Omental fat pad (tissue), 3 donors: ENCODE measurements at regions not wholly inside any gene's neighbourhood (a gene's known extent, or its start where the extent isn't known, plus 50 kb on each side); places are given as distances from the start of the nearest gene placed in this dataset.

ENCODE experiments used
- ATAC-seq: fragments of 150-250 bp; one replicate; pipeline ENCODE4 v1.9.1; 2016; ENCODE audit warnings: mild to moderate bottlenecking, moderate library complexity; ENCODE audit not compliant: low FRiP score
- DNase-seq: peaks from one replicate; pipeline ENCODE4 v3.0.0-alpha.2; 2019; ENCODE audit warnings: low spot score
- TF ChIP-seq, protein P1 (sequence below), 3 donors: fragments of 450-650 bp; IDR thresholded peaks; one replicate each; pipeline ENCODE4 v1.5.1; 2016 to 2017; ENCODE audit warnings: antibody characterized with exemption in 3 of 3, mild to moderate bottlenecking in 3 of 3, moderate library complexity in 2 of 3

DNA sequence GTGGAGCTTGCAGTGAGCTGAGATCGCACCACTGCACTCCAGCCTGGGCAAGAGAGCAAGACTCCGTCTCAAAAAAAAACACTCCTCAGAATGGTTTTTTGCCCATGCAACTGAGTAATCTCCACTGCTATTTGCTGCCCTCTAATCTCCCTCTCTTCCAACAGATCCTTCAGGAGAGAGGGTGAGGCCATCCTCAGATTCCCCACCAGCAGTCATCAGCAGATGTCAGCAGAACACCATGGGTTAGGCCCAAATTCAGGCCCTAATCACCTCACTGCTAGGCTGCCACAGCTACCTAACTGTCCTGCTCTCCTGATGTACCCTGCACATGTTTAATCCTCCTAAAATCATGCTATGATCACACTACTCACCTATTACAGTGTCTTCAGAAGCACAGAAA lies 63.2 kb upstream of the BEND6 start:
- TF ChIP-seq, protein P1, sequence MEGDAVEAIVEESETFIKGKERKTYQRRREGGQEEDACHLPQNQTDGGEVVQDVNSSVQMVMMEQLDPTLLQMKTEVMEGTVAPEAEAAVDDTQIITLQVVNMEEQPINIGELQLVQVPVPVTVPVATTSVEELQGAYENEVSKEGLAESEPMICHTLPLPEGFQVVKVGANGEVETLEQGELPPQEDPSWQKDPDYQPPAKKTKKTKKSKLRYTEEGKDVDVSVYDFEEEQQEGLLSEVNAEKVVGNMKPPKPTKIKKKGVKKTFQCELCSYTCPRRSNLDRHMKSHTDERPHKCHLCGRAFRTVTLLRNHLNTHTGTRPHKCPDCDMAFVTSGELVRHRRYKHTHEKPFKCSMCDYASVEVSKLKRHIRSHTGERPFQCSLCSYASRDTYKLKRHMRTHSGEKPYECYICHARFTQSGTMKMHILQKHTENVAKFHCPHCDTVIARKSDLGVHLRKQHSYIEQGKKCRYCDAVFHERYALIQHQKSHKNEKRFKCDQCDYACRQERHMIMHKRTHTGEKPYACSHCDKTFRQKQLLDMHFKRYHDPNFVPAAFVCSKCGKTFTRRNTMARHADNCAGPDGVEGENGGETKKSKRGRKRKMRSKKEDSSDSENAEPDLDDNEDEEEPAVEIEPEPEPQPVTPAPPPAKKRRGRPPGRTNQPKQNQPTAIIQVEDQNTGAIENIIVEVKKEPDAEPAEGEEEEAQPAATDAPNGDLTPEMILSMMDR (IDR thresholded peaks at IDR 0.05): no peak
- no peak for DNase-seq
- ATAC-seq: no peak

- ATAC-seq: no peak
These were observed 64.1 kb upstream of the BEND6 start for GRCh38 chr6:56890683-56891429.

GRCh38 chr6:56890066-56890465 lies 64.8 kb upstream of the BEND6 start:
- ATAC-seq: no peak
- TF ChIP-seq, protein P1 (IDR thresholded peaks at IDR 0.05): no peak

More at GRCh38 chr6:56890683-56891429, 64.1 kb upstream of the BEND6 start:
- TF ChIP-seq, protein P1 (IDR thresholded peaks at IDR 0.05): no peak
- DNase-seq: no peak

GRCh38 chr6:56889492-56889891 lies 65.4 kb upstream of the BEND6 start:
- no peak for ATAC-seq
- DNase-seq: no peak
- TF ChIP-seq, protein P1 (IDR thresholded peaks at IDR 0.05): no peak

More at GRCh38 chr6:56890066-56890465, 64.8 kb upstream of the BEND6 start:
- no peak for DNase-seq

DNA sequence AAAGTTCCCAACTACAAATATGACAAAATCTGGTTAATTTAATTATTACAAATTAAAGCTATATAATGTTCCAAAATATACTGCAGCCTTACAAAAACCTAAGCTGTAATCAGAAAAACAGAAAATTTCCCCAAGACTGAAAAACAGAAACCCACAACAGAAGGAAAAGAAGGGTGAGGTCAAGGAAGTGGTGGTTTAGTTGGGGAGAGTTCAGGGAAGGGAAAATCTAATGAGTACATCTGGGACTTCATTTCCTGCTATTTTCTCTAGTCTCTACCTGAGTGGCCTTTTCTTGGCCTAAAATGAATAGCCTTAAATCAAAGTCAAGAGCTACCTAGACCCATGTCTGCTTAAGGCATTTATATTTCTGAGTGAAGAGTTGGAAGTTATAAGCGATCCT lies 66.2 kb upstream of the BEND6 start:
- DNase-seq (no peak), ATAC-seq (no peak)
- TF ChIP-seq, protein P1 (IDR thresholded peaks at IDR 0.05): no peak

GRCh38 chr6:56887086-56887485 lies 67.8 kb upstream of the BEND6 start:
- no peak for DNase-seq
- no peak for ATAC-seq
- TF ChIP-seq, protein P1 (IDR thresholded peaks at IDR 0.05): no peak

- ATAC-seq (no peak), DNase-seq (no peak)
- TF ChIP-seq, protein P1 (IDR thresholded peaks at IDR 0.05): no peak
These were observed 77.0 kb upstream of the BEND6 start for GRCh38 chr6:56877922-56878321.
